ENCODE measurements at regions not wholly inside any gene's neighbourhood (a gene's known extent, or its start where the extent isn't known, plus 50 kb on each side); places are given as distances from the start of the nearest gene placed in this dataset.
"Not testable (repeated sequence)": the region's sequence is repeated elsewhere in the genome, so short reads cannot be mapped to it uniquely, and the experiment has no call there.

- H3K9ac ChIP-seq (ENCODE audit: low read length); H3K9me2 ChIP-seq (replicated peaks; ENCODE audit: insufficient read depth, low read length); H3K9me3 ChIP-seq (ENCODE audit: low read length); H3K27me3 ChIP-seq (ENCODE audit: low read length); H3K27ac ChIP-seq (ENCODE audit: low read length); H3K79me2 ChIP-seq (ENCODE audit: low read length); H2AFZ ChIP-seq (ENCODE audit: low read length); H4K20me1 ChIP-seq (ENCODE audit: insufficient read depth, low read depth, low read length); H3K4me3 ChIP-seq (ENCODE audit: low read length); H3K4me1 ChIP-seq (ENCODE audit: low read length); DNase-seq; H3K4me2 ChIP-seq (ENCODE audit: low read depth, low read length, poor library complexity, severe bottlenecking); H3K36me3 ChIP-seq (ENCODE audit: insufficient read depth, low read length): not testable (repeated sequence)
These were observed 89.4 kb upstream of the ADCY2 start for GRCh38 chr5:7306556-7306955.

GRCh38 chr5:7307709-7308108 lies 88.2 kb upstream of the ADCY2 start:
- not testable (repeated sequence) for H3K4me3 ChIP-seq (ENCODE audit: low read length); H3K27me3 ChIP-seq (ENCODE audit: low read length); H3K9ac ChIP-seq (ENCODE audit: low read length); H3K9me3 ChIP-seq (ENCODE audit: low read length); H3K79me2 ChIP-seq (ENCODE audit: low read length); H4K20me1 ChIP-seq (ENCODE audit: insufficient read depth, low read depth, low read length); H3K4me1 ChIP-seq (ENCODE audit: low read length); H3K9me2 ChIP-seq (replicated peaks; ENCODE audit: insufficient read depth, low read length); H3K36me3 ChIP-seq (ENCODE audit: insufficient read depth, low read length); DNase-seq; H2AFZ ChIP-seq (ENCODE audit: low read length); H3K4me2 ChIP-seq (ENCODE audit: low read depth, low read length, poor library complexity, severe bottlenecking); H3K27ac ChIP-seq (ENCODE audit: low read length)

- not testable (repeated sequence) for H2AFZ ChIP-seq (ENCODE audit: low read length); H3K27ac ChIP-seq (ENCODE audit: low read length); H3K9me2 ChIP-seq (replicated peaks; ENCODE audit: insufficient read depth, low read length); H3K27me3 ChIP-seq (ENCODE audit: low read length); H3K4me1 ChIP-seq (ENCODE audit: low read length); H3K4me2 ChIP-seq (ENCODE audit: low read depth, low read length, poor library complexity, severe bottlenecking); H3K9me3 ChIP-seq (ENCODE audit: low read length); DNase-seq; H3K9ac ChIP-seq (ENCODE audit: low read length); H3K79me2 ChIP-seq (ENCODE audit: low read length); H3K36me3 ChIP-seq (ENCODE audit: insufficient read depth, low read length); H4K20me1 ChIP-seq (ENCODE audit: insufficient read depth, low read depth, low read length); H3K4me3 ChIP-seq (ENCODE audit: low read length)
These were observed 86.2 kb upstream of the ADCY2 start for GRCh38 chr5:7309715-7310114.

- not testable (repeated sequence) for H3K36me3 ChIP-seq (ENCODE audit: insufficient read depth, low read length); H3K4me1 ChIP-seq (ENCODE audit: low read length); H3K9me3 ChIP-seq (ENCODE audit: low read length); H3K9ac ChIP-seq (ENCODE audit: low read length); H3K27ac ChIP-seq (ENCODE audit: low read length); H3K79me2 ChIP-seq (ENCODE audit: low read length); H3K4me2 ChIP-seq (ENCODE audit: low read depth, low read length, poor library complexity, severe bottlenecking); H2AFZ ChIP-seq (ENCODE audit: low read length); H3K27me3 ChIP-seq (ENCODE audit: low read length); DNase-seq; H3K4me3 ChIP-seq (ENCODE audit: low read length); H3K9me2 ChIP-seq (replicated peaks; ENCODE audit: insufficient read depth, low read length); H4K20me1 ChIP-seq (ENCODE audit: insufficient read depth, low read depth, low read length)
These were observed 85.3 kb upstream of the ADCY2 start for GRCh38 chr5:7310656-7311055.

GRCh38 chr5:7315118-7315517 lies 80.8 kb upstream of the ADCY2 start:
- Histone ChIP-seq H3K27ac (ENCODE audit: low read length) (no peak overlapping the region), H3K36me3 (ENCODE audit: insufficient read depth, low read length) (no peaks in the 10 kb centered on the region), H3K4me1 (ENCODE audit: low read length) (no peaks in the 10 kb centered on the region), H3K9me3 (ENCODE audit: low read length) (no peaks in the 10 kb centered on the region), H2AFZ (ENCODE audit: low read length) (no peak overlapping the region), H3K9ac (ENCODE audit: low read length) (no peak overlapping the region), H4K20me1 (ENCODE audit: insufficient read depth, low read depth, low read length) (no peaks in the 10 kb centered on the region), H3K27me3 (ENCODE audit: low read length) (0 out of 2 replicates have a peak, but pooled peaks cover 4% of the 10 kb centered on the region), H3K4me2 (ENCODE audit: low read depth, low read length, poor library complexity, severe bottlenecking) (no peak overlapping the region), H3K4me3 (ENCODE audit: low read length) (no peak overlapping the region), H3K9me2 (replicated peaks; ENCODE audit: insufficient read depth, low read length) (no peaks in the 10 kb centered on the region), H3K79me2 (ENCODE audit: low read length) (no peaks in the 10 kb centered on the region)
- DNase-seq = no peak

GRCh38 chr5:7317751-7318150 lies 78.2 kb upstream of the ADCY2 start:
- Histone ChIP-seq H3K4me2 (ENCODE audit: low read depth, low read length, poor library complexity, severe bottlenecking) (no peak overlapping the region), H3K27me3 (ENCODE audit: low read length) (0 out of 2 replicates have a peak, but pooled peaks cover 4% of the 10 kb centered on the region), H3K9me3 (ENCODE audit: low read length) (no peaks in the 10 kb centered on the region), H3K4me3 (ENCODE audit: low read length) (no peak overlapping the region), H3K36me3 (ENCODE audit: insufficient read depth, low read length) (no peaks in the 10 kb centered on the region), H3K9ac (ENCODE audit: low read length) (no peak overlapping the region), H3K27ac (ENCODE audit: low read length) (no peak overlapping the region), H3K9me2 (replicated peaks; ENCODE audit: insufficient read depth, low read length) (no peaks in the 10 kb centered on the region), H3K4me1 (ENCODE audit: low read length) (no peaks in the 10 kb centered on the region), H2AFZ (ENCODE audit: low read length) (no peak overlapping the region), H4K20me1 (ENCODE audit: insufficient read depth, low read depth, low read length) (no peaks in the 10 kb centered on the region), H3K79me2 (ENCODE audit: low read length) (no peaks in the 10 kb centered on the region)
- no peak for DNase-seq

- no peaks in the 10 kb centered on the region for H3K4me1 ChIP-seq (ENCODE audit: low read length)
- no peaks in the 10 kb centered on the region for H3K27me3 ChIP-seq (ENCODE audit: low read length)
- H3K4me3 ChIP-seq (ENCODE audit: low read length) = no peak overlapping the region
- H3K4me2 ChIP-seq (ENCODE audit: low read depth, low read length, poor library complexity, severe bottlenecking) = no peak overlapping the region
- no peaks in the 10 kb centered on the region for H3K9me2 ChIP-seq (replicated peaks; ENCODE audit: insufficient read depth, low read length)
- no peaks in the 10 kb centered on the region for H3K9me3 ChIP-seq (ENCODE audit: low read length)
- H4K20me1 ChIP-seq (ENCODE audit: insufficient read depth, low read depth, low read length) = no peaks in the 10 kb centered on the region
- H3K9ac ChIP-seq (ENCODE audit: low read length) = no peak overlapping the region
- no peak overlapping the region for H3K27ac ChIP-seq (ENCODE audit: low read length)
- H3K79me2 ChIP-seq (ENCODE audit: low read length) = no peaks in the 10 kb centered on the region
- no peak overlapping the region for H2AFZ ChIP-seq (ENCODE audit: low read length)
- H3K36me3 ChIP-seq (ENCODE audit: insufficient read depth, low read length) = no peaks in the 10 kb centered on the region
- no peak for DNase-seq
These were observed 75.1 kb upstream of the ADCY2 start for GRCh38 chr5:7320701-7321301.

- no peak overlapping the region for H3K27ac ChIP-seq (ENCODE audit: low read length)
- no peak overlapping the region for H2AFZ ChIP-seq (ENCODE audit: low read length)
- no peak overlapping the region for H3K4me2 ChIP-seq (ENCODE audit: low read depth, low read length, poor library complexity, severe bottlenecking)
- H3K4me3 ChIP-seq (ENCODE audit: low read length) = no peak overlapping the region
- no peaks in the 10 kb centered on the region for H3K9me3 ChIP-seq (ENCODE audit: low read length)
- no peaks in the 10 kb centered on the region for H3K4me1 ChIP-seq (ENCODE audit: low read length)
- H4K20me1 ChIP-seq (ENCODE audit: insufficient read depth, low read depth, low read length) = no peaks in the 10 kb centered on the region
- no peaks in the 10 kb centered on the region for H3K36me3 ChIP-seq (ENCODE audit: insufficient read depth, low read length)
- DNase-seq = no peak
- H3K79me2 ChIP-seq (ENCODE audit: low read length) = no peaks in the 10 kb centered on the region
- H3K27me3 ChIP-seq (ENCODE audit: low read length) = no peaks in the 10 kb centered on the region
- no peak overlapping the region for H3K9ac ChIP-seq (ENCODE audit: low read length)
- no peaks in the 10 kb centered on the region for H3K9me2 ChIP-seq (replicated peaks; ENCODE audit: insufficient read depth, low read length)
These were observed 74.2 kb upstream of the ADCY2 start for GRCh38 chr5:7321724-7322123.

GRCh38 chr5:7324919-7325318 lies 71.0 kb upstream of the ADCY2 start:
- no peaks in the 10 kb centered on the region for H3K36me3 ChIP-seq (ENCODE audit: insufficient read depth, low read length)
- no peaks in the 10 kb centered on the region for H3K4me1 ChIP-seq (ENCODE audit: low read length)

More at GRCh38 chr5:7324919-7325318, 71.0 kb upstream of the ADCY2 start:
- Histone ChIP-seq H3K9ac (ENCODE audit: low read length) (no peak overlapping the region), H3K79me2 (ENCODE audit: low read length) (no peaks in the 10 kb centered on the region), H3K9me3 (ENCODE audit: low read length) (no peaks in the 10 kb centered on the region), H3K27ac (ENCODE audit: low read length) (no peak overlapping the region), H4K20me1 (ENCODE audit: insufficient read depth, low read depth, low read length) (no peaks in the 10 kb centered on the region), H3K4me3 (ENCODE audit: low read length) (no peak overlapping the region), H3K4me2 (ENCODE audit: low read depth, low read length, poor library complexity, severe bottlenecking) (no peak overlapping the region), H3K27me3 (ENCODE audit: low read length) (no peaks in the 10 kb centered on the region), H2AFZ (ENCODE audit: low read length) (no peak overlapping the region), H3K9me2 (replicated peaks; ENCODE audit: insufficient read depth, low read length) (no peaks in the 10 kb centered on the region)
- no peak for DNase-seq

All from Karpas-422 (cell line).